HG03460 (cell line): ENCODE measurements at regions not wholly inside any gene's neighbourhood (a gene's known extent, or its start where the extent isn't known, plus 50 kb on each side); places are given as distances from the start of the nearest gene placed in this dataset.
"Not testable (repeated sequence)": the region's sequence is repeated elsewhere in the genome, so short reads cannot be mapped to it uniquely, and the experiment has no call there.

Experiments
- ATAC-seq: cut with Tn5 transposase; IDR thresholded peaks from one replicate; pipeline ENCODE4 v1.9.1; 2021; ENCODE audit not compliant: unreplicated experiment

GRCh38 chr7:114182837-114183236 is 231.8 kb upstream of the FOXP2 start:
- ATAC-seq: no peak

- no peak for ATAC-seq
These were observed 233.3 kb upstream of the FOXP2 start for GRCh38 chr7:114181280-114181679.

DNA sequence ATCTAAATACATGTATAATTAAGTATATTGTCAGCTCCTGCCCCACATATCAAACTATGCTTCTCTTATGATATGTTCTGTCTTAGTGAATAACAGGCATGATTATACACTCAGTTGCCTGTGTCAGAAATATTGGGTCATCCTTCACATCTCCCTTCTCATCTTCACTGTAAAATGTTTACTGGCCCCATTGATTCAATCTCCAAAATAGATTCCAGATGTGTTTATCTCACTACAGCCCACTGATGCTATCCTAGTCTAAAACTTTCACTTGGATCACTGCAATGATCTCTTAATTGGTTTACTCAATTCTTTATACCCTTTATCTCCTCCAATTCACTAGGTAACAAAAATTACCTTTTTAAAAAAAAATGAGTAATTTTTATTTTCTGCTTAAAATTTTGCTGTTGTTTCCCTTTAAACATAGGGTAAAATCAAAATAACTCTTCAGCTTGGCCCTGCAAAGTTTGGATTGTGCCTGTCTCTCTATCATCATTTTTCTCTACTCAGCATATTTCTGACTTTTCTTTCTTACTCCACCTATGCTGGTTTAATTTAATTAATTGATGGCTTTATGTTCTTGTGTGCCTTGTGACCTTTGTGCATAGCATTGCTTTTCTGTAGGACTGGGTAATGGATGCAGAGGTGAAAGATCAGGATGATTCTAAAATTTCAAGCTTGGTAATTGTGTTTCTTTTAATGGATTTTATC is 233.9 kb upstream of the FOXP2 start:
- ATAC-seq: no peak

- no peak for ATAC-seq
These were observed 239.5 kb upstream of the FOXP2 start for GRCh38 chr7:114175125-114175524.

GRCh38 chr7:114173170-114173890 is 241.3 kb upstream of the FOXP2 start:
- no peak for ATAC-seq

DNA sequence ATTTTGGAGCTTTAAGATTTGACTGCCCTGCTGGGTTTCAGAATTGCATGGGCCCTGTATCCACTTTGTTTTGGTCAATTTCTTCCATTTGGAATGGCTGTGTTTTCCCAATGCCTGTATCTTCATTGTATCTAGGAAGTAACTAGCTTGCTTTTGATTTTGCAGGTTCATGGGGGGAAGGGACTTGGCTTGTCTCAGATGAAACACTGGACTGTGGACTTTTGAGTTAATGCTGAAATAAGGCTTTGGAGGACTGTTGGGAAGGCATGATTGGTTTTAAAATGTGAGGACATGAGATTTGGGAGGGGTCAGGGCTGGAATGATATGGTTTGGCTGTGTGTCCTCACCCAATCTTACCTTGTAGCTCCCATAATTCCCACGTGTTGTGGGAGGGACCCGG is 245.2 kb upstream of the FOXP2 start:
- not testable (repeated sequence) for ATAC-seq

DNA sequence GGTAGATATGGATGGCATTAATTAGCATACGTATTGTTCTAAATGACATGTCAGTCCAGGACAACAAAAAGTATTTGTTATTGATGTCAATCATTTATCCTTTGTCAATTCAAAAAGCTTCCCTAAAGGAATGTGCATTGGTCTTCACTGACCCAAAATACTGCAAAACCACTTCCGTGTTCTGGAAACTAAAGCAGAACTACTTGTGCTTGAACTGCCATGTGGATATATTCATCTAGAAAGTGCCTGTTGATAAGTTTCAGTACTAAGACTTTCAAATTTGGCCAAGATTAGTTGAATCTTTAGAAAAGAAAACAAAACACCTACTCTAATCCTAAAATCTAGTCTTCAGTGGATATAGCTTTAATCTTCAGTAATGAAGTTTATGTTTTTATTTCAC is 242.1 kb upstream of the PPP1R3A start:
- no peak for ATAC-seq

- no peak for ATAC-seq
These were observed 240.0 kb upstream of the PPP1R3A start for GRCh38 chr7:114158854-114159253.

- ATAC-seq: no peak
These were observed 239.5 kb upstream of the PPP1R3A start for GRCh38 chr7:114158275-114158674.

- no peak for ATAC-seq
These were observed 237.4 kb upstream of the PPP1R3A start for GRCh38 chr7:114156178-114156577.

- no peak for ATAC-seq
These were observed 236.6 kb upstream of the PPP1R3A start for GRCh38 chr7:114155116-114156110.

DNA sequence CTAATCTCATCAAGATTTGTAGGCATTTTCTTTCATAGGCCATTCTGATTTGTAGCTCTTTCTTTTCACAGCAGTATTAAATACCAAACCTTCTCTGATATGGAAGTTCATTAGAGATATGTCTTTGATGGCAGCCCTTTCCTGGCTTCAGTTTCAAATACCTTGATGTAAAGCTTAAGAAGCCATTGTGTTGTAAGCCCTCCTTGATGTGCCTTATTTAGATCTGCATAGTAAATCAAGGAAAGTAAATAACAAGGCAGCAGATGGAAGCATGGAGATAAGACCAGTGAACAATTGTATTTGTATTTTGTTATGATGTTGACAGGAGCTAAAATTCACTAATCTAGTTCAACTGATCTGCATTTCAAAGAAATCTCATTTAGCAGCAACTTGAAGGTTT is 234.9 kb upstream of the PPP1R3A start:
- ATAC-seq: no peak

GRCh38 chr7:114152314-114152938 is 233.6 kb upstream of the PPP1R3A start:
- no peak for ATAC-seq

DNA sequence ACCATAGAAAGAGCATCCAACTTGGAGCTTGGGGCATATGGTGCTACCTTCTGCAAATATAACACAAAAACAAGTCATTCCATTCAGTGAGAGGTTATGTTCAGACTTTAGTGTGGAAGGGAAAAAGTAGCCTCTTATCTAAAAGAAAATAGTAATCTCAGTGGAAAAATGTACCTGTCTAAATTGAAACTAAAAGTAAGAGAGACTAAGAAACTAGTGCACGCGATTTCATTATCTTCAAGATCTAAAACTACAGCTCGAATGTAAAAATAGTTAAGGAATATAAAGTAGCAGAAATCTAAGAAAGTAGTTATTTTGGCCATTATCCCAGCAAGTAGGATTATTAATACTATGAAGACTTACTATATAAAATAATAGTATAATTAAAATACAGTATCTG is 233.0 kb upstream of the PPP1R3A start:
- ATAC-seq: no peak

DNA sequence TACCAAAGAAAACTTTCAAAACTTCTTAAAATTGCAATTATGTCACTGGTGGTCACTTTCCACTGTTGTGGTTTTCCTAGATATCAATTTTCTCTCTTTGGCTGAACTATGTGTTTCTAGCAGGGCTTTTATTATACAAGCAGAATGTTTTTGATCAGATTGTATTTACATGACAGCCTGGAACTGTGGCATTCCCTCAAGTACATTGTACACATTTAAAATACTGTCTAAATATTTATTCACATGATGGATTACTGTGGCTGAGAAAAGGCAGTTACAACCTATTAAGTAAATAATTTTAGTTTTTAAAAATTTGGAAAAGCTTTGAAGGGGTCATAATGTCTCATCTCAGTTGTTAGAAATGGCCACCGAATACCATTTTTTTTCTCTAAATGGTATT is 231.9 kb upstream of the PPP1R3A start:
- no peak for ATAC-seq

DNA sequence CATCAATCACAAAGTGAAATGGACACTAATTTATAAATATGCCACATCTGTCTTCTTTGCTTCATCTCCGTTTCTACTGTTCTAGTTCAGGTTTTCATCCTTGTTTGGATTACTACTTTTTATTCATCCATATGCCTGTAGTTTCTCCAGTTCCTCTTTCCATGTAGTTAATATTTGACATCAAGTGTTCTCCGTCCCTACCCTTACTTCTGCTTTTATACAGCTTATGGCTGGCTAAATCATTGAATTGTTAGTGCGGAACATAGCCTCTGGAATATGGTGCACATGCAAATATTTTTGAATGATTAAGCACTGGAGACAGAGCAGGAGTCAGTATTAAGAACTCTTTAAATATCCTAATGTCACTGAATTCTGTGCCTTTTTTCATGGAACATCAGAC is 230.0 kb upstream of the PPP1R3A start:
- ATAC-seq: no peak

DNA sequence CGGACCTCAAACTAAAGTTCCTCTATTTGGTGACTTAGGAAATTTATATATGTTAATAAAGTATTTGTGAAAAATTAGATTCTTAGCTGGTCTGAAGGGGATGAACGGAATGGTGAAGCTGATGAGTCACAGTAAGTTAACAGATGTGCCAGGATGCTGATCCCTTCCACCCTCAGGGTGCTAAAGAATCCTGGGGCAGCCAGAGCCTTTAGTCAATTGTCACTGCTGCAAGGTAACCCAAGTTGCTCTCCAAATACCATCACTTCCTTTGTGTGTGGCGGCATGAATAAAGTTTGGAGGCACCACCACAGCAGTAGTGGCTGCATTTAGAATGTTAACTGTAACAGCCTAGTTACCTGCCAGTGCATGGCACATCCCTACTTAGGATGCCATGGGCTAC is 222.6 kb upstream of the PPP1R3A start:
- ATAC-seq: no peak

DNA sequence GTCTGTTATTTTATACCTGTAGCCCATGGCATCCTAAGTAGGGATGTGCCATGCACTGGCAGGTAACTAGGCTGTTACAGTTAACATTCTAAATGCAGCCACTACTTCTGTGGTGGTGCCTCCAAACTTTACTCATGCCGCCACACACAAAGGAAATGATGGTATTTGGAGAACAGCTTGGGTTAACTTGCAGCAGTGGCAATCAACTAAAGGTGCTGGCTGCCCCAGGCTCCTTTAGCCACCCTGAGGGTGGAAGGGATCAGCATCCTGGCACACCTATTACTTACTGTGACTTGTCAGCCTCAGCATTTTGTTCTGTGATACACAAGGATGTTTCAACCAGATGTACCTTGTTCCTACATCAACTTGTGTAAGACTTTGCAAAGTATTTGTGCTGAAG is 221.8 kb upstream of the PPP1R3A start:
- no peak for ATAC-seq

- not testable (repeated sequence) for ATAC-seq
These were observed 220.9 kb upstream of the PPP1R3A start for GRCh38 chr7:114139690-114140089.

GRCh38 chr7:114138587-114138986 is 219.8 kb upstream of the PPP1R3A start:
- ATAC-seq: no peak

- no peak for ATAC-seq
These were observed 214.9 kb upstream of the PPP1R3A start for GRCh38 chr7:114133717-114134116.
